ENCODE measurements at regions not wholly inside any gene's neighbourhood (a gene's known extent, or its start where the extent isn't known, plus 50 kb on each side); places are given as distances from the start of the nearest gene placed in this dataset.

DNA sequence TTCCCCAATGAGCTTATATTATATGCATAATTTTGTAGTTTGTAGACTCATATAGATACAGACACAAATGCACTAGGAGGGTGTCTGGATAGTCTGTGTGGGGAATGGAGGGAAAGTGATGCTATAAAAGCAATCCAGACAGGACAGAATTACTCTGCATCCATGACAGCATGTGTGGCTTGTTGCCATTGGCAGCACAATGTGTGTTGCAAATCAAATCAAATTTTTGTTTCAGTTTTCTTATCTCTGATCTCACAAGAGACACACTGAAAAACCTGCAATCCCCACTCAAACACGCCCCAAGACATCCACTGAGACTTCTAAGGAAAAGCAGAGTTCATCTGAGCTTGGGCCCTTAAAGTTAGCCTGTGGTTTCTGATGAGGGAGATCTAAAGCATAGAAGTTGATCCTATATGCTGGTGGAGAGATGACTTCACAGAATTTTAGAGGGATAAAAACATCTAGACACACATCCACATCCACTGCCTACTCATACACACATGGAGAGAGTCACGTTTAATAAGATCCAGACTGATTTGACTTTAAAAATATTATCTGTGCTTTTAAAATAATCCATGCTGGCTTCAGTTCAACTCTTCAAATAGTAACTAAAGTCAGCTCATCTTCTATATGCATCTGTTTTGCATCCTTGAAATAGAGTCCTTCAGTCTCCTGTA is 313.0 kb upstream of the PLXNA2 start:
- no peak for FAIRE-seq
- TF ChIP-seq, protein P1, sequence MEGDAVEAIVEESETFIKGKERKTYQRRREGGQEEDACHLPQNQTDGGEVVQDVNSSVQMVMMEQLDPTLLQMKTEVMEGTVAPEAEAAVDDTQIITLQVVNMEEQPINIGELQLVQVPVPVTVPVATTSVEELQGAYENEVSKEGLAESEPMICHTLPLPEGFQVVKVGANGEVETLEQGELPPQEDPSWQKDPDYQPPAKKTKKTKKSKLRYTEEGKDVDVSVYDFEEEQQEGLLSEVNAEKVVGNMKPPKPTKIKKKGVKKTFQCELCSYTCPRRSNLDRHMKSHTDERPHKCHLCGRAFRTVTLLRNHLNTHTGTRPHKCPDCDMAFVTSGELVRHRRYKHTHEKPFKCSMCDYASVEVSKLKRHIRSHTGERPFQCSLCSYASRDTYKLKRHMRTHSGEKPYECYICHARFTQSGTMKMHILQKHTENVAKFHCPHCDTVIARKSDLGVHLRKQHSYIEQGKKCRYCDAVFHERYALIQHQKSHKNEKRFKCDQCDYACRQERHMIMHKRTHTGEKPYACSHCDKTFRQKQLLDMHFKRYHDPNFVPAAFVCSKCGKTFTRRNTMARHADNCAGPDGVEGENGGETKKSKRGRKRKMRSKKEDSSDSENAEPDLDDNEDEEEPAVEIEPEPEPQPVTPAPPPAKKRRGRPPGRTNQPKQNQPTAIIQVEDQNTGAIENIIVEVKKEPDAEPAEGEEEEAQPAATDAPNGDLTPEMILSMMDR (IDR thresholded peaks at IDR 0.05; ENCODE audit: insufficient read depth, missing control alignments) = no peak
- no peak for DNase-seq (ENCODE audit: insufficient read length, low spot score)

DNA sequence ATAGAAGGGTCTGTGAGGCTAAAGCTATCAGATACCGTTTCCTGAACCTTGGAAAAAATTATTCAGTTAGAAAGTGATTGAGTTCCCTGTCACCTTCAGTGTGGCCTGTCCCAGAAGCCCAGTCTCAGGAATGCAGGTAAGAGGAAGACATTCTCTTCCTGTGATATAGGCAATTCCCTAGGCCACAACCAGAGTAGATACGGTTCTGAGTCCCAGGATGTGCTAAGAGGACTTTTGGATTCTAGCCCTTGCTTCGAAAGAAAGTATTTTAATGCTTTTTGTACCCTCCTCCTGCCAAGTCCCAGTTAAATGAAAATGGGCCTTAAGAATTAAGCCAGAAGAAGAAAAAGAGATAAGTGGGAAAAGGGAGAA is 313.5 kb upstream of the PLXNA2 start:
- FAIRE-seq (no peak), DNase-seq (ENCODE audit: insufficient read length, low spot score) (no peak)

DNA sequence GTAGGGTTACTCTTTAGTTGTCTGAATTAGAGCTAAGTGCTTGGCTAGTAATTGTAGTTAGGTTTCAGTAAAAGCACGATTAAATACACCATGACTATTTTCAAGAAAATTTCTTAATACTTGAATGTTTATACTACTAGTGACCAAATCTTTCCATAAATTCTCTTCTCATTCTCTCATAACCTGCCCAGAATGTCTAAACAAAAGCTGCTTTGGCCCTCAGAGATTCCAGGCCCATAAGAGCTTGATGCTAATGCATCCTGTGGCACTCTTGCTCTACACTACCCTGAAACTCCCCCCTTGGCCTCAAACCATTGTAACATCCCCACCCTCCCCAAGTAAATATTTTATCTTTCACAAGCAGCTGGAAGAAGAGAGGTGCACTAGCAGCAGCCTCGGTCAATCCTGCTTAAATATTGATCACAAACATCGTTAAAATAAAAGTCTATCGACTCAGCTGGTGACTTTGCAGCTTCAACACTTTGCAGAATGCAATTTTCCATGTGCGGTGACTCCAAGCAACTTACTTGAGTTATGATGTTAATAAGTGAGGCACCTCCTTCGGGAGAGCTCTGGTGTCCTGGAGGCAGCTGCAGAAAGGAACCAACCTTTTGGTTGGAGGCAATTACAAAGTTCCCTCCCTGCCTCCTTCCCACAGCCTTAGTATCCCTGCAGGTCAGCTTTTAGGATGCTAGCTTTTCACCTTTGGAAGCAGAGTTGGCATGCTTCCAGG is 315.6 kb upstream of the PLXNA2 start:
- TF ChIP-seq, protein P1 (IDR thresholded peaks at IDR 0.05; ENCODE audit: insufficient read depth, missing control alignments) = no peak
- no peak for DNase-seq (ENCODE audit: insufficient read length, low spot score)
- FAIRE-seq = no peak

More for the DNA sequence above, 313.5 kb upstream of the PLXNA2 start:
- TF ChIP-seq, protein P1 (IDR thresholded peaks at IDR 0.05; ENCODE audit: insufficient read depth, missing control alignments) = no peak

DNA sequence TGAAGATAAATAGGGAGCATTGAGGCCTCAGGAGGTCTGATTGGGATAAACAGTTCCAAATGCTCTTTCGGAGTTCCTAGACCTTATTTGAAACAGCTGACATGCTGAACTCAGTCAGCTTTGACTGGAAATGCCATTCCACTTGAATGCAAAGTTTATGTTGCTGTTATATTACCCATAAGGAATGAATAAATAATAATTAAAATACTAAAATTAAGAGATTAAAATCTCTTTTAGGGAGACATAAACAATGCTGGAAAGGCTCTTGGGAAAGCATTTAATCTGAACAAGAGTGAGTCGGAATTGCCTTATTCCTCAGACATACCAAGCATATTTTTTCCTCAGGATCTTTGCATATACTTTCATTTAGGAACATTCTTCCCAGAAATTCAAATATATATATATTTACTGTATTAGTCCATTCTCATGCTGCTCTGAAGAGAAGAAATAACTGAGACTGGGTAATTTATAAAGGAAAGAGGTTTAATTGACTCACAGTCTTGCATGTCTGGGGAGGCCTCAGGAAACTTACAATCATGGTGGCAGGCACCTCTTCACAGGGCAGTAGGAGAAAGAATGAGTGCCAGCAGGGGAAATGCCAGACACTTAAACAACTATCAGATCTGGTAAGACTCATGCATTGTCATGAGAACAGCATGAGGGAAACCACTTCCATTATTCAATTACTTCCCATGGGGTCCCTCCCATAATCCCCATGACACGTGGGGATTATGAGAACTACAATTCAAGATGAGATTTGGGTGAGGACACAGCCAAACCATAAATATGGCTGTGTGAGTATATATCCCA is 318.2 kb upstream of the PLXNA2 start:
- TF ChIP-seq, protein P1 (IDR thresholded peaks at IDR 0.05; ENCODE audit: insufficient read depth, missing control alignments) = no peak
- DNase-seq (ENCODE audit: insufficient read length, low spot score) = no peak
- FAIRE-seq = no peak

DNA sequence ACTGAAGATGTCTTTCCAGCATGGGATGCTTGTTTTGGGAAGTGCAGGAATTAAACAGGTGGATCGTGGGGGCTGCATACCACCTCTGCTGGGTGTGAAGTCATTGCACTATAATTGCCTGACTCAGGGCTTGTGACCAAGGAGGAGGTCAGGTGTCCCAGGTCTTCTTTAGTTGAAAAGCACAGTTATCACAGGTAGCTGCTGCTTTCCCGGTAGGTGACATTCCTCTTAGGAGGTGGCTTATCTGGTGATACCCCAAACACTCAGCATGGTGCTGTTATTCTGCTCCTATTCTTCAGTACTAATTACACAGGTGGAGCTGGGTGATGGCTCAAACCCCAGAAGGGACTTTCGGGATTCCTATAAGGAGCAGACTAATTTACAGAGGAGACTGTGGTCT is 320.3 kb upstream of the PLXNA2 start:
- no peak for FAIRE-seq
- TF ChIP-seq, protein P1 (IDR thresholded peaks at IDR 0.05; ENCODE audit: insufficient read depth, missing control alignments) = no peak
- DNase-seq (ENCODE audit: insufficient read length, low spot score) = no peak

DNA sequence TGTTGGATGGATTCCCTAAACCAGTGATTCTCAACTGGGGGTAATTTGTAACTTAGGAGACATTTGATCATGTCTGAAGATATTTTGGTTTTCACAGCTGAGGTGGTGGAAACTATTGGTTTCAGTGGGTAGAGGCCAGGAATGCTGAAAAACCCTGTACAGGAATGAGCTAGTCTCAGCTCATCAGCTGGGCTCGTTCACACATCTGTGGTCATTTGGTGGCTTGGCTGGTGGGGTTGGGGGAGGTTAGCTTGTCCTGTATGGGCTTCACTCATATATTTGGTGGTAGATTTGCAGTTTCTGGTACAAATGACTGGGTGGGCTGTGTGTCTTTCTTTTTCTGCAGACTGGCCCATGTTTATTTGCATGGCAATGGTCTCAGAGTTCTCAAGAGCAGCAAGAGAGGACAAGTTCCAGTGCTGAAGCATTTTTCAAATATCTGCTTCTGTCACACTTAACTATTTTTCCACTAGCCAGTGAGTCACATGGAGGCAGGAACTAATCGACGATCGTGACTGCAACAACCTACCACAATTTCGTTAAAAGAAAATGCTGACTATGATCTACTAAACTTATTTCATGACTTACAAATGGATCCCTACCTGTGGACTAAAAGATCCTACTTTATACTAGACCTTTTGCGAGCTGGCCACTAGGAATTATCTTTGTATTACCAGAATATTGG is 321.7 kb upstream of the PLXNA2 start:
- DNase-seq (ENCODE audit: insufficient read length, low spot score) (no peak), FAIRE-seq (no peak)
- TF ChIP-seq, protein P1 (IDR thresholded peaks at IDR 0.05; ENCODE audit: insufficient read depth, missing control alignments) = no peak
